DOHH2 (cell line): ENCODE measurements at regions not wholly inside any gene's neighbourhood (a gene's known extent, or its start where the extent isn't known, plus 50 kb on each side); places are given as distances from the start of the nearest gene placed in this dataset.

ENCODE experiments used
- CTCF ChIP-seq: fragments of 200-600 bp; sonication (generic); IDR thresholded peaks from one replicate; pipeline ENCODE4 v1.5.1; 2014; ENCODE audit warnings: antibody characterized with exemption, mild to moderate bottlenecking, low read depth, low read length; ENCODE audit not compliant: poor library complexity, severe bottlenecking
- EZH2phosphoT487 ChIP-seq: fragments of 200-600 bp; sonication (generic); IDR thresholded peaks from 2 replicates; pipeline ENCODE4 v1.6.1; 2017; ENCODE audit warnings: borderline replicate concordance, mild to moderate bottlenecking, antibody characterized with exemption, low read length, moderate library complexity, mixed read lengths

DNA sequence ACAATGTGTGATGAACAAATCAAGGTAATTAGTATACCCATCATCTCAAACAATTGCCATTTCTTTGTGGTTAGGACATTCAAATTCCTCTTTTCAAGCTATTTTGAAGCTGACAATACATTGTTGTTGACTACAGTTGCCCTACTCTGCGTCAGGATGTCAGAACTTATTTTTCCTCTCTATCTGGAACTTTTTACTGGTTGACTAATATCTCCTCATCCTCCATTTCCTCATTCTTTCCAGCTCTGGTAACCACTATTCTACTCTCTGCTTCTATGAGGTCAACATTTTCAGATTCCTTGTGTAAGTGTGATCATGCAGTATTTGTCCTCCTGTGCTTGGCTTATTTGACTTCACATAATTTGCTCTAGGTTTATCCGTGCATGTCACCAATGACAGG is 240.5 kb upstream of the HS3ST1 start:
- TF ChIP-seq CTCF (no peak), EZH2phosphoT487 (no peak)
